Breast epithelium (tissue), 4 donors: ENCODE measurements at regions not wholly inside any gene's neighbourhood (a gene's known extent, or its start where the extent isn't known, plus 50 kb on each side); places are given as distances from the start of the nearest gene placed in this dataset.

Experiments
- DNase-seq, 2 donors: peaks; one replicate each; pipeline ENCODE4 v3.0.0-alpha.2; 2019; ENCODE audit warnings: low spot score in 2 of 2
- H3K27ac ChIP-seq, 2 donors: fragments of 200-600 bp; sonication (generic) in 1 of 2; one replicate each; pipeline ENCODE4 v1.5.1; 2016 to 2019; ENCODE audit warnings: mild to moderate bottlenecking in 1 of 2
- H3K27me3 ChIP-seq, 2 donors: fragments of 200-600 bp; sonication (generic) in 1 of 2; one replicate each; pipeline versions ENCODE4 v1.5.1 to v1.6.0; 2017 to 2019; ENCODE audit warnings: control low read depth in 1 of 2, mild to moderate bottlenecking in 1 of 2
- H3K36me3 ChIP-seq: fragments of 200-600 bp; one replicate; pipeline ENCODE4 v1.5.1; 2019
- H3K4me1 ChIP-seq, 2 donors: fragments of 200-600 bp; sonication (generic); one replicate each; pipeline ENCODE4 v1.5.1; 2016 to 2019; ENCODE audit warnings: control low read depth in 1 of 2
- H3K4me3 ChIP-seq, 3 donors: fragments of 200-600 bp; sonication (generic); 1 replicate in 2 of 3; 2 replicates in 1 of 3; pipeline ENCODE4 v1.5.1; 2016 to 2019; ENCODE audit warnings: mild to moderate bottlenecking in 3 of 3, moderate library complexity in 2 of 3
- H3K9me3 ChIP-seq, 2 donors: fragments of 200-600 bp; sonication (generic) in 1 of 2; one replicate each; pipeline ENCODE4 v1.5.1; 2016 to 2019; ENCODE audit warnings: control low read depth in 1 of 2
- CTCF ChIP-seq, 3 donors: fragments of 450-650 bp; IDR thresholded peaks; one replicate each; pipeline ENCODE4 v1.5.1; 2016 to 2017; ENCODE audit warnings: antibody characterized with exemption in 3 of 3, mild to moderate bottlenecking in 3 of 3, moderate library complexity in 3 of 3
- POLR2A ChIP-seq: fragments of 450-650 bp; IDR thresholded peaks from one replicate; pipeline ENCODE4 v1.6.1; 2016; ENCODE audit warnings: antibody characterized with exemption, mild to moderate bottlenecking, moderate library complexity
- POLR2AphosphoS5 ChIP-seq, 3 donors: sonication (generic); formaldehyde crosslinking; IDR thresholded peaks; one replicate each; pipeline ENCODE4 v1.6.1; 2017; ENCODE audit warnings: antibody characterized with exemption in 3 of 3
- intact Hi-C: fragments of 100-400 bp; cut with DNase I; formaldehyde crosslinking; loops from one replicate; pipeline ENCODE4 v1.15.1; 2023; ENCODE audit warnings: low total_unique reads

DNA sequence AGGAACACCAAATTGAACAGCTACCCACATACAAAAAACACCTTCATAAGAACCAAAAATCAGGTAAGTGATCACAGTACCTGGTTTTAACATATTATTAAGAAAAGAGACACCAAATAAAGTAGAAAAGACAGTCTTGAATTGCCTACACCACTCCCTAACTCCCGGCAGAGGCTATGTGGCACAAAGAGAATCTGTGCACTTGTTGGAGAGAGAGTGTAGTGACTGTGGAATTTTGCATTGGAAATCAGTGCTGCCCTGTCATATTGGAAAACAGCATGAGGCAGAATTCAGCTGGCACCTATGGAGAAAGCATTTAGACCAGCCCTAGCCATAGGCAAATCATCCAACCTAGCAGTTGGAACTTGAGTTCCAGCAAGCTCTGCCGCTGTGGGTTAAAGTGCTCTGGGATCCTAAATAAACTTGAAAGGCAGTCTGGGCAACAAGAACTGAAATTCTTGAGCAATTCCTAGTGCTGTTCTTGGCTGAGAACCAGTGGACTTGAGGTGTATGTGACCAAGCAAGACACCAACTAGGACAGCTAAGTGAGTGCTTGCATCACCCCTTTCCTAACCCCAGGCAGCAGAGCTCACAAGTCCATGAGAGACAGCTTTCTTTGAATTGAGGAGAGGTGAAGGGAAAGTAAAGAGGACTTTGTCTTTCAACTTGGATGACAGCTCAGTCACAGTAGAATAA lies 969.6 kb upstream of the ALCAM start:
- Histone ChIP-seq H3K9me3 (peaks cover 0 to 11% of the 10 kb centered on the region in 2 donors), H3K4me3 (no peak overlapping the region), H3K4me1 (no peaks in the 10 kb centered on the region), H3K27ac (no peak overlapping the region), H3K36me3 (no peaks in the 10 kb centered on the region), H3K27me3 (no peaks in the 10 kb centered on the region)
- intact Hi-C loops, result no loop called here
- no peak for TF ChIP-seq POLR2AphosphoS5 (IDR thresholded peaks at IDR 0.05)
- no peak for TF ChIP-seq CTCF (IDR thresholded peaks at IDR 0.05)
- no peak for TF ChIP-seq POLR2A
- DNase-seq, result no peak

GRCh38 chr3:104397713-104398112 lies 969.0 kb upstream of the ALCAM start:
- intact Hi-C loops, result no loop called here
- Histone ChIP-seq H3K27ac (no peak overlapping the region), H3K4me1 (no peaks in the 10 kb centered on the region), H3K36me3 (no peaks in the 10 kb centered on the region), H3K4me3 (no peak overlapping the region), H3K27me3 (no peaks in the 10 kb centered on the region), H3K9me3 (peaks cover 0 to 11% of the 10 kb centered on the region in 2 donors)
- TF ChIP-seq POLR2AphosphoS5 (IDR thresholded peaks at IDR 0.05) (no peak), CTCF (IDR thresholded peaks at IDR 0.05) (no peak), POLR2A (no peak)
- DNase-seq, result no peak

- TF ChIP-seq POLR2A (no peak), POLR2AphosphoS5 (IDR thresholded peaks at IDR 0.05) (no peak), CTCF (IDR thresholded peaks at IDR 0.05) (no peak)
- intact Hi-C loops, result no loop called here
- no peaks in the 10 kb centered on the region for H3K27me3 ChIP-seq
- no peaks in the 10 kb centered on the region for H3K4me1 ChIP-seq
- no peak overlapping the region for H3K4me3 ChIP-seq
- H3K27ac ChIP-seq, result no peak overlapping the region
- peaks cover 0 to 11% of the 10 kb centered on the region in 2 donors for H3K9me3 ChIP-seq
- no peak for DNase-seq
- H3K36me3 ChIP-seq, result no peaks in the 10 kb centered on the region
Measured at GRCh38 chr3:104402902-104403301, 963.8 kb upstream of the ALCAM start.

- no peaks in the 10 kb centered on the region for H3K27me3 ChIP-seq
- H3K36me3 ChIP-seq, result no peaks in the 10 kb centered on the region
- no peak for TF ChIP-seq POLR2AphosphoS5 (IDR thresholded peaks at IDR 0.05)
- no peak for TF ChIP-seq CTCF (IDR thresholded peaks at IDR 0.05)
- TF ChIP-seq POLR2A, result no peak
- H3K4me1 ChIP-seq, result no peaks in the 10 kb centered on the region
- H3K9me3 ChIP-seq, result peaks cover 0 to 6% of the 10 kb centered on the region in 2 donors
- H3K27ac ChIP-seq, result no peak overlapping the region
- no peak for DNase-seq
- intact Hi-C loops, result no loop called here
- no peak overlapping the region for H3K4me3 ChIP-seq
Measured at GRCh38 chr3:104411757-104412156, 955.0 kb upstream of the ALCAM start.

- no peak overlapping the region for H3K4me3 ChIP-seq
- no peaks in the 10 kb centered on the region for H3K36me3 ChIP-seq
- no peaks in the 10 kb centered on the region for H3K27me3 ChIP-seq
- no peak for DNase-seq
- TF ChIP-seq POLR2AphosphoS5 (IDR thresholded peaks at IDR 0.05), result no peak
- TF ChIP-seq POLR2A, result no peak
- no peak for TF ChIP-seq CTCF (IDR thresholded peaks at IDR 0.05)
- peaks cover 0 to 6% of the 10 kb centered on the region in 2 donors for H3K9me3 ChIP-seq
- no peaks in the 10 kb centered on the region for H3K4me1 ChIP-seq
- intact Hi-C loops, result no loop called here
- no peak overlapping the region for H3K27ac ChIP-seq
Measured at GRCh38 chr3:104412608-104413580, 953.8 kb upstream of the ALCAM start.
